Astrocyte of the spinal cord (primary cell): ENCODE measurements at regions not wholly inside any gene's neighbourhood (a gene's known extent, or its start where the extent isn't known, plus 50 kb on each side); places are given as distances from the start of the nearest gene placed in this dataset.

Experiments
- DNase-seq: peaks from one replicate; pipeline ENCODE4 v3.0.0; 2011; ENCODE audit warnings: low read depth, low spot score
- H3K4me3 ChIP-seq: 2 replicates; pipeline ENCODE4 v1.5.1; 2011; ENCODE audit warnings: low read depth, mild to moderate bottlenecking, low read length, moderate library complexity
- CTCF ChIP-seq: IDR thresholded peaks from 2 replicates; pipeline ENCODE4 v1.5.1; 2012; ENCODE audit warnings: low read depth, mild to moderate bottlenecking, low read length, inconsistent platforms
- in situ Hi-C: cut with HindIII; loops from 2 replicates; pipeline ENCODE4 v1.10.0; 2017; ENCODE audit warnings: low sequenced_read_pairs

- in situ Hi-C loops = no loop called here
- no peak for TF ChIP-seq CTCF
- no peak for DNase-seq
- no peak overlapping the region for H3K4me3 ChIP-seq
These were observed 65.6 kb upstream of the CD302 start for GRCh38 chr2:159863526-159864160.

GRCh38 chr2:159860581-159861310 lies 62.7 kb upstream of the CD302 start:
- TF ChIP-seq CTCF = no peak
- no peak for DNase-seq
- no peak overlapping the region for H3K4me3 ChIP-seq
- in situ Hi-C loops = no loop called here

- no peak for DNase-seq
- no peak overlapping the region for H3K4me3 ChIP-seq
- TF ChIP-seq CTCF = no peak
- in situ Hi-C loops = no loop called here
These were observed 61.6 kb upstream of the CD302 start for GRCh38 chr2:159859583-159859982.

- TF ChIP-seq CTCF = no peak
- no peak for DNase-seq
- H3K4me3 ChIP-seq = no peak overlapping the region
- in situ Hi-C loops = no loop called here
These were observed 58.8 kb upstream of the CD302 start for GRCh38 chr2:159856760-159857159.

- in situ Hi-C loops = no loop called here
- peak; percentile 18 for DNase-seq
- no peak for TF ChIP-seq CTCF
- H3K4me3 ChIP-seq = no peak overlapping the region
These were observed 57.6 kb upstream of the CD302 start for GRCh38 chr2:159855557-159856061.

- in situ Hi-C loops = no loop called here
- no peak for TF ChIP-seq CTCF
- no peak overlapping the region for H3K4me3 ChIP-seq
- no peak for DNase-seq
These were observed 57.1 kb upstream of the CD302 start for GRCh38 chr2:159855143-159855542.
